ENCODE measurements at regions not wholly inside any gene's neighbourhood (a gene's known extent, or its start where the extent isn't known, plus 50 kb on each side); places are given as distances from the start of the nearest gene placed in this dataset.

- TF ChIP-seq, protein P1, sequence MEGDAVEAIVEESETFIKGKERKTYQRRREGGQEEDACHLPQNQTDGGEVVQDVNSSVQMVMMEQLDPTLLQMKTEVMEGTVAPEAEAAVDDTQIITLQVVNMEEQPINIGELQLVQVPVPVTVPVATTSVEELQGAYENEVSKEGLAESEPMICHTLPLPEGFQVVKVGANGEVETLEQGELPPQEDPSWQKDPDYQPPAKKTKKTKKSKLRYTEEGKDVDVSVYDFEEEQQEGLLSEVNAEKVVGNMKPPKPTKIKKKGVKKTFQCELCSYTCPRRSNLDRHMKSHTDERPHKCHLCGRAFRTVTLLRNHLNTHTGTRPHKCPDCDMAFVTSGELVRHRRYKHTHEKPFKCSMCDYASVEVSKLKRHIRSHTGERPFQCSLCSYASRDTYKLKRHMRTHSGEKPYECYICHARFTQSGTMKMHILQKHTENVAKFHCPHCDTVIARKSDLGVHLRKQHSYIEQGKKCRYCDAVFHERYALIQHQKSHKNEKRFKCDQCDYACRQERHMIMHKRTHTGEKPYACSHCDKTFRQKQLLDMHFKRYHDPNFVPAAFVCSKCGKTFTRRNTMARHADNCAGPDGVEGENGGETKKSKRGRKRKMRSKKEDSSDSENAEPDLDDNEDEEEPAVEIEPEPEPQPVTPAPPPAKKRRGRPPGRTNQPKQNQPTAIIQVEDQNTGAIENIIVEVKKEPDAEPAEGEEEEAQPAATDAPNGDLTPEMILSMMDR (IDR thresholded peaks at IDR 0.05): no peak
- no peak for TF ChIP-seq POLR2A (IDR thresholded peaks at IDR 0.05)
Observed at GRCh38 chr14:71469643-71470335, 462.4 kb upstream of the RGS6 start.

Measured in uterus (tissue), 2 donors.